Large intestine (tissue), 3 donors: ENCODE measurements at regions not wholly inside any gene's neighbourhood (a gene's known extent, or its start where the extent isn't known, plus 50 kb on each side); places are given as distances from the start of the nearest gene placed in this dataset.
"Not testable (repeated sequence)": the region's sequence is repeated elsewhere in the genome, so short reads cannot be mapped to it uniquely, and the experiment has no call there.

Source experiments
- DNase-seq, 2 donors: peaks; one replicate each; pipeline versions ENCODE4 v3.0.0 to v3.0.0-alpha.2; 2013
- H3K27ac ChIP-seq: one replicate; pipeline ENCODE4 v1.5.1; 2013; ENCODE audit warnings: low read length
- H3K27me3 ChIP-seq: 2 replicates; pipeline ENCODE4 v1.6.1; 2013; ENCODE audit warnings: low read length; ENCODE audit not compliant: control insufficient read depth, insufficient read depth
- H3K36me3 ChIP-seq: 2 replicates; pipeline ENCODE4 v1.6.1; 2013; ENCODE audit warnings: low read length; ENCODE audit not compliant: control insufficient read depth, insufficient read depth
- H3K4me1 ChIP-seq: one replicate; pipeline ENCODE4 v1.6.1; 2013; ENCODE audit warnings: low read length; ENCODE audit not compliant: control insufficient read depth, insufficient read depth
- H3K4me3 ChIP-seq: one replicate; pipeline ENCODE4 v1.5.1; 2013; ENCODE audit warnings: low read length
- H3K9me3 ChIP-seq: one replicate; pipeline ENCODE4 v1.6.1; 2013; ENCODE audit warnings: mild to moderate bottlenecking, low read depth, low read length, moderate library complexity; ENCODE audit not compliant: control insufficient read depth
- WGBS: methylation state at CpG from one replicate; pipeline ENCODE4 v1.1.5; 2013; ENCODE audit warnings: low lambda C conversion rate; ENCODE audit not compliant: insufficient coverage; 5-methylcytosine and 5-hydroxymethylcytosine counted together

GRCh38 chr2:87128761-87129553, 107.3 kb upstream of the PLGLB1 start:
- H3K9me3 ChIP-seq, H3K4me3 ChIP-seq, DNase-seq, H3K36me3 ChIP-seq, H3K27me3 ChIP-seq, H3K27ac ChIP-seq, H3K4me1 ChIP-seq: not testable (repeated sequence)
- no CpG with 5 or more reads among the region's 5 CpGs for WGBS

DNA sequence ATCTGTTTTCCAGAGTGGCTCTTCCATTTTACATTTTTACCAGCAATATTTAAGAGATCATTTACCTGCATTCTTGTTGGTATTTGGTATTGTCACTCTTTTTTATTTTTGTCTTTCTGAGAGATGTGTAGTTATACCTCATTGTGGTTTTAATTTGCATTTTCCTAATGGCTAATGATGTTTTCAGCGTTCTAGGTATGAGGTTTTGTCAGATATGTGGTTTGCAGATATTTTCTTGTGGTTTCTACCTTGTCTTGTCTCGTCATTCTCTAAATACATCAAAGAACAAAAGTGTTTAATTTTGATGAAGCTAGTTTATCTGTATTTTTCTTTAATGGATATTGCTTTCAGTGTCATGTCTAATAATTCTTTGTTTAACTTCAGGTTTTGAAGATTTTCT, 110.9 kb upstream of the PLGLB1 start:
- not testable (repeated sequence) for H3K4me1 ChIP-seq, H3K27me3 ChIP-seq, H3K36me3 ChIP-seq, H3K4me3 ChIP-seq, DNase-seq, H3K9me3 ChIP-seq, H3K27ac ChIP-seq
- 100% methylated on average over 1 of the region's 2 CpGs for WGBS

DNA sequence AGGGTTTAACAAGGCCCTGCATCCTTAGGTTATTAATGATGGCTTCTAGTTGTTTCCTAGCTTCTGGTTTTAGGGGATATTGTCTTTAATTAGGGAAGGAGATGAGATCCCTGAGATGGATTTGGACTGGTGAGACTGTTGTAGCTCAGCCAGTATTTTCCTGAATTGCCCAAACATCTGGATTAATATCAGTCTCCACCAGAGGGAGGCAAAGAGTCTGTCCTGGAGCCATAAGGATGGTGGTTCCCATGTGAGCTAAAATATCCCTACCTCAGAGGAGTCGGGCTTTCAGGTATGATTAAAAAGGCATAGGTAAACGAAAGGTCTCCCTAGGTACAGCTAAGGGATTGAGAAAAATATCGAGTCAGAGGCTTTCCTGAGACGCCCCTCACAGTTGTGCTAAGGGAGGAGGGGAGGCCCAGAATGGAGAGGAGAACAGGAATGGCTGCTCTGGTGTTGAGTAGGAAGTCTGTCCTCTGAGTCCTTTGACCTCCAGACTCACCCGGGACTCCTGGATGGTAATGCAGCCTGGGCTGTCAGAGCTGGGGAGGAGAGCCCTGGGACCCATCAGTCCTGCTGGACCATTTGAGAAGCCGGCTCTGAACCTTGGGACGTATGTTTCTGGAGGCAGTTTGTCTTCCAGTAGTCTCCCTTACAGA, 130.3 kb upstream of the PLGLB1 start:
- H3K4me1 ChIP-seq, DNase-seq, H3K27ac ChIP-seq, H3K36me3 ChIP-seq, H3K27me3 ChIP-seq, H3K4me3 ChIP-seq, H3K9me3 ChIP-seq: not testable (repeated sequence)
- no CpG with 5 or more reads among the region's 7 CpGs for WGBS

DNA sequence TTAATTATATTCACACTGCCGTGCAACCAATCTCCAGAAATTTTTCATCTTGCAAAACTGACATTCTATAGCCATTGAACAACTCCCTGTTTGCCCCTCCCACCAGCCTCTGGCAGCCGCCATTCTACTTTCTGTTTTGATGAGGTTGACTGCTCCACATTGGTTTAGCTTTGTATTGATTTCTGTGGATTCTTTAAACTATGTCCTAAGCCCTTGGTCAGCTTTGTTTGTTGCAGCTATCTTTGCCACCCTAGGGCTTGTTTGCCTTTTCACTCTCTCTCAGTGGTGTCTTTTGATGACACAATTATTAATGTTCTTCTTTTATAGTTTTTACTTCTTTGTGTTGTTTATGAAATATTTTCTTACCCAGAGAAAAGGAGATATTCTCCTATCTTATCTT, 152.8 kb upstream of the PLGLB1 start:
- no CpG with 5 or more reads among the region's 2 CpGs for WGBS

DNA sequence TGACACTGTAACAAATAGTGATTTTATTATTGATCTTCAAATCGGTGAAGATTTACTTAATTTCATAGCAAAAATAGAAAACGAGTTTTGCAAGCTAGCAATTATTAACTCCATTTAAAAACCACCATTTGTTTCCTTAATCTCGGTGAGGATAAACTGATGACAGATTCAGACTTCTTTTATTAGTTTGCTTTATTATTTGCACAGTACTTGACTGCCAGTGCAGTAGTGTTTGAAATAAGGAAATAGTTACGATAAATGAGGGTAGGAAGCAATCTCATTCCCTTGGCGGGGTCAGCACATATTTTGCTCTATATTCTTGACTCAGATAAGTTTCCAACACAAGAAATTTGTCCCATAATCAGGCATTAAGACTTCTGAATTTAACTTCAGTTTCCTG, 161.7 kb upstream of the PLGLB1 start:
- no CpG with 5 or more reads among the region's 5 CpGs for WGBS
- not testable (repeated sequence) for H3K4me1 ChIP-seq, H3K27ac ChIP-seq, H3K27me3 ChIP-seq, DNase-seq, H3K4me3 ChIP-seq, H3K9me3 ChIP-seq, H3K36me3 ChIP-seq

More for the DNA sequence above, 152.8 kb upstream of the PLGLB1 start:
- H3K27me3 ChIP-seq, H3K9me3 ChIP-seq, H3K27ac ChIP-seq, H3K36me3 ChIP-seq, H3K4me1 ChIP-seq, DNase-seq, H3K4me3 ChIP-seq: not testable (repeated sequence)

DNA sequence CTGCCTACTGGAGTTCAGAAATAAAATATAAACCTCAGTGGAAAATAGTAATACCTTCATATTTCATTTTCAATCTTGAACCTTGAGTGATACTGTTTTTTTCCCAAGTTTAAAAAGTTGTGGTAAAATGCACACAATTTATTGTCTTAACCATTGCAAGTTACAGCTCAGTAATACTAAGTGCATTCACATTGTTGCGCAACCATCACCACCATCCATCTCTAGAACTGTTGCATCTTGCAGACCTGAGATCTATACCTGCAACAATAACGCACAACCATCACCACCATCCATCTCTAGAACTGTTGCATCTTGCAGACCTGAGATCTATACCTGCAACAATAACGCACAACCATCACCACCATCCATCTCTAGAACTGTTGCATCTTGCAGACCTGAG, 162.6 kb upstream of the PLGLB1 start:
- not testable (repeated sequence) for H3K4me3 ChIP-seq, H3K36me3 ChIP-seq, H3K27me3 ChIP-seq, H3K27ac ChIP-seq, H3K9me3 ChIP-seq, DNase-seq, H3K4me1 ChIP-seq
- no CpG with 5 or more reads among the region's 3 CpGs for WGBS

DNA sequence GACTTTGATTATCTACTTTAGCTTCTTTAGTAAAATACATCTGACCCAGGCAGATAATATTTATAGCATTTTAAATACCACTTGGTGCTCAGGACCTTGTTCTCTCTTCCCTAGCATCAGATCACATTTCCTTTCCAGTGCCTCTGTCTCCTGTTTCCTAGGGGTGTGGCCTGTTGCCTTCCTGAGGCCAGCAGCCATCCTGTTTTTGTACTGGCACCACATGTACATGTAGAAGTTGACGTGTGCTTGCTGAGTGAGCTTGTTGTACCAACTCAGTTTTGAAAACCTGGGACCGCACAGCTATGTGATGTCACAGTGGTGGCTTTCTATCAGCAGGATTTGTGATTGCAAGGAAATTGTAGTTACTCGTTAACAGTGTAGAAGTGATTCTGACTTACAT, 167.6 kb upstream of the PLGLB1 start:
- DNase-seq, H3K4me1 ChIP-seq, H3K4me3 ChIP-seq, H3K27me3 ChIP-seq, H3K36me3 ChIP-seq, H3K9me3 ChIP-seq, H3K27ac ChIP-seq: not testable (repeated sequence)
- WGBS = no CpG with 5 or more reads among the region's 3 CpGs

DNA sequence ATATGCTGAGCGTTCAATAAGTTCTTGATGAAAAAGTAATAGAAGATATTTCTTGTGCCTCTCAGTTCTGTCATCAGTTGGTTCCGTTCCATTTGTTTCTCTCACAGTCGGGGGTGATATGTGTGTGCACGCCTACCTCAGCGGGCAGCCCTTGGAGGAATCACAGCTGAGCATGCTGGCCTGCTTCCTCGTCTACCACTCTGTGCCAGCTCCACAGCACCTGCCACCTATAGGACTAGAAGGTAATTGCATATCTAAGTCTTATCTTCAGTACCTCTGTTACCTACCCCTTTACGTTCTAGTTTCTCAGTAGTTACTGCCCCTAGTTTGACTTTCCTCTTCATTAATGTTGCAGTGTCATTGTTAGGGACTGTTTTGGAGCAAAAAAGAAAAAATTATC, 171.7 kb upstream of the PLGLB1 start:
- not testable (repeated sequence) for H3K4me1 ChIP-seq, H3K27me3 ChIP-seq, H3K27ac ChIP-seq, H3K36me3 ChIP-seq, H3K9me3 ChIP-seq, H3K4me3 ChIP-seq, DNase-seq
- no CpG with 5 or more reads among the region's 7 CpGs for WGBS

- not testable (repeated sequence) for H3K27me3 ChIP-seq, H3K4me1 ChIP-seq, H3K36me3 ChIP-seq, H3K4me3 ChIP-seq, DNase-seq, H3K27ac ChIP-seq, H3K9me3 ChIP-seq
- WGBS = no CpG with 5 or more reads among the region's 2 CpGs
These were observed 172.8 kb upstream of the PLGLB1 start for GRCh38 chr2:87194254-87194999.

DNA sequence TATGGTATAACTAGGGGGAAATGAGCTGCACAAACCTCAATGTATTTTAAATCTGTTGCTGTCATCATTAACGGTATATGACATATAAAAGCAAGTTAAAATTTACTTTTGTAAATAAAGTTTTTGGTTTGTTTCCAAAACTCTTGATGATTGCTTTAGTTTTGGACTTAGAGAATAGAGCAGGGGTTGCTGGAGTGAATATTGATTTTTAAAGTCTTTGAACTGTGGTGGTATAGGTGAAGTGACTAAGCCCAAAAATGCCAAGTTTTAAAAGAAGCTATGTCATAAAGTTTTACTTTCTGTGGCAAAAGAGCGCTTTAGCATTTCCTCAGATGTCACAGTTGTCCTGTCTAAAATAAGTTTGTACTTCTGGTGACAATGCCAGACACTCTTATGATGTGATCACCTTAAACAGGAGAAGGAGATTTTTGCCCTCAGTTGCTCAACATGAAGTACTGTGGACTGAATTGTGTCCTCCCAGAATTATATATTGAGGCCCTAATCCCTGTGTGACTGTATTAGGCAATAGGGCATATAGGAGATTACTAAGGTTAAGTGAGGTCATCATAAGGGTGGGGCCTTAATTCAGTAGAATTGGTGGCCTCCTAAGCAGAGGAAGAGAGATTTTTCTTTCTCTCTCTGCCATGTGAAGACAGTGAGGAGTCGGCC, 175.2 kb upstream of the PLGLB1 start:
- not testable (repeated sequence) for DNase-seq, H3K9me3 ChIP-seq, H3K27ac ChIP-seq, H3K4me3 ChIP-seq, H3K4me1 ChIP-seq, H3K27me3 ChIP-seq, H3K36me3 ChIP-seq
- WGBS = no CpG with 5 or more reads among the region's 3 CpGs
